Breast epithelium (tissue), 4 donors: ENCODE measurements at regions not wholly inside any gene's neighbourhood (a gene's known extent, or its start where the extent isn't known, plus 50 kb on each side); places are given as distances from the start of the nearest gene placed in this dataset.
A peak's percentile ranks its signal among the peaks of the same experiment; 100 is the strongest.

Source experiments
- DNase-seq, 2 donors: peaks; one replicate each; pipeline ENCODE4 v3.0.0-alpha.2; 2019; ENCODE audit warnings: low spot score in 2 of 2
- H3K27ac ChIP-seq, 2 donors: fragments of 200-600 bp; sonication (generic) in 1 of 2; one replicate each; pipeline ENCODE4 v1.5.1; 2016 to 2019; ENCODE audit warnings: mild to moderate bottlenecking in 1 of 2
- H3K27me3 ChIP-seq, 2 donors: fragments of 200-600 bp; sonication (generic) in 1 of 2; one replicate each; pipeline versions ENCODE4 v1.5.1 to v1.6.0; 2017 to 2019; ENCODE audit warnings: control low read depth in 1 of 2, mild to moderate bottlenecking in 1 of 2
- H3K36me3 ChIP-seq: fragments of 200-600 bp; one replicate; pipeline ENCODE4 v1.5.1; 2019
- H3K4me1 ChIP-seq, 2 donors: fragments of 200-600 bp; sonication (generic); one replicate each; pipeline ENCODE4 v1.5.1; 2016 to 2019; ENCODE audit warnings: control low read depth in 1 of 2
- H3K4me3 ChIP-seq, 3 donors: fragments of 200-600 bp; sonication (generic); 1 replicate in 2 of 3; 2 replicates in 1 of 3; pipeline ENCODE4 v1.5.1; 2016 to 2019; ENCODE audit warnings: mild to moderate bottlenecking in 3 of 3, moderate library complexity in 2 of 3
- H3K9me3 ChIP-seq, 2 donors: fragments of 200-600 bp; sonication (generic) in 1 of 2; one replicate each; pipeline ENCODE4 v1.5.1; 2016 to 2019; ENCODE audit warnings: control low read depth in 1 of 2
- CTCF ChIP-seq, 3 donors: fragments of 450-650 bp; IDR thresholded peaks; one replicate each; pipeline ENCODE4 v1.5.1; 2016 to 2017; ENCODE audit warnings: antibody characterized with exemption in 3 of 3, mild to moderate bottlenecking in 3 of 3, moderate library complexity in 3 of 3
- POLR2A ChIP-seq: fragments of 450-650 bp; IDR thresholded peaks from one replicate; pipeline ENCODE4 v1.6.1; 2016; ENCODE audit warnings: antibody characterized with exemption, mild to moderate bottlenecking, moderate library complexity
- POLR2AphosphoS5 ChIP-seq, 3 donors: sonication (generic); formaldehyde crosslinking; IDR thresholded peaks; one replicate each; pipeline ENCODE4 v1.6.1; 2017; ENCODE audit warnings: antibody characterized with exemption in 3 of 3
- intact Hi-C: fragments of 100-400 bp; cut with DNase I; formaldehyde crosslinking; loops from one replicate; pipeline ENCODE4 v1.15.1; 2023; ENCODE audit warnings: low total_unique reads

- no peaks in the 10 kb centered on the region for H3K4me1 ChIP-seq
- no peak for DNase-seq
- H3K9me3 ChIP-seq = no peaks in the 10 kb centered on the region
- no peaks in the 10 kb centered on the region for H3K27me3 ChIP-seq
- H3K27ac ChIP-seq = no peak overlapping the region
- H3K36me3 ChIP-seq = no peaks in the 10 kb centered on the region
- H3K4me3 ChIP-seq = no peak overlapping the region
- intact Hi-C loops = no loop called here
- TF ChIP-seq POLR2A (no peak), CTCF (IDR thresholded peaks at IDR 0.05) (no peak), POLR2AphosphoS5 (IDR thresholded peaks at IDR 0.05) (no peak)
These were observed 81.3 kb upstream of the IRX4 start for GRCh38 chr5:1963941-1964451.

GRCh38 chr5:1963358-1963757, 80.6 kb upstream of the IRX4 start:
- H3K27ac ChIP-seq = no peak overlapping the region
- no peaks in the 10 kb centered on the region for H3K27me3 ChIP-seq
- TF ChIP-seq CTCF (IDR thresholded peaks at IDR 0.05) (no peak), POLR2AphosphoS5 (IDR thresholded peaks at IDR 0.05) (no peak), POLR2A (no peak)
- intact Hi-C loops = no loop called here
- DNase-seq = no peak
- H3K36me3 ChIP-seq = no peaks in the 10 kb centered on the region
- no peaks in the 10 kb centered on the region for H3K9me3 ChIP-seq
- no peaks in the 10 kb centered on the region for H3K4me1 ChIP-seq
- no peak overlapping the region for H3K4me3 ChIP-seq

GRCh38 chr5:1962619-1963355, 80.1 kb upstream of the IRX4 start:
- H3K4me1 ChIP-seq = no peaks in the 10 kb centered on the region
- no peaks in the 10 kb centered on the region for H3K27me3 ChIP-seq
- H3K36me3 ChIP-seq = no peaks in the 10 kb centered on the region
- no peak overlapping the region for H3K4me3 ChIP-seq
- intact Hi-C loops = no loop called here
- TF ChIP-seq POLR2A (no peak), POLR2AphosphoS5 (IDR thresholded peaks at IDR 0.05) (no peak), CTCF (IDR thresholded peaks at IDR 0.05) (no peak)
- DNase-seq = no peak
- no peaks in the 10 kb centered on the region for H3K9me3 ChIP-seq
- H3K27ac ChIP-seq = no peak overlapping the region

GRCh38 chr5:1961952-1962595, 79.3 kb upstream of the IRX4 start:
- no peaks in the 10 kb centered on the region for H3K36me3 ChIP-seq
- no peak overlapping the region for H3K27ac ChIP-seq
- H3K9me3 ChIP-seq = no peaks in the 10 kb centered on the region
- no peaks in the 10 kb centered on the region for H3K27me3 ChIP-seq
- intact Hi-C loops = no loop called here
- H3K4me3 ChIP-seq = no peak overlapping the region
- DNase-seq = peak in 1 of 2 donors; percentile 34
- TF ChIP-seq POLR2A = no peak
- TF ChIP-seq POLR2AphosphoS5 (IDR thresholded peaks at IDR 0.05) = no peak
- no peak for TF ChIP-seq CTCF (IDR thresholded peaks at IDR 0.05)
- no peaks in the 10 kb centered on the region for H3K4me1 ChIP-seq

- H3K27me3 ChIP-seq = no peaks in the 10 kb centered on the region
- no peak for TF ChIP-seq POLR2AphosphoS5 (IDR thresholded peaks at IDR 0.05)
- no peak for TF ChIP-seq POLR2A
- no peak for TF ChIP-seq CTCF (IDR thresholded peaks at IDR 0.05)
- H3K4me1 ChIP-seq = no peaks in the 10 kb centered on the region
- intact Hi-C loops = no loop called here
- H3K4me3 ChIP-seq = no peak overlapping the region
- H3K36me3 ChIP-seq = no peaks in the 10 kb centered on the region
- H3K27ac ChIP-seq = no peak overlapping the region
- DNase-seq = peak in 1 of 2 donors; percentile 30
- H3K9me3 ChIP-seq = no peaks in the 10 kb centered on the region
These were observed 78.7 kb upstream of the IRX4 start for GRCh38 chr5:1961304-1961946.
